ENCODE measurements at regions not wholly inside any gene's neighbourhood (a gene's known extent, or its start where the extent isn't known, plus 50 kb on each side); places are given as distances from the start of the nearest gene placed in this dataset.

- TF ChIP-seq GATA3 (IDR thresholded peaks at IDR 0.05; ENCODE audit: low read depth, low read length) (no peak), GATA2 (IDR thresholded peaks at IDR 0.05; ENCODE audit: low read depth, low read length) (no peak)
These were observed 592.2 kb downstream of the ADGRL2 start for GRCh38 chr1:82392946-82393345.
